ENCODE measurements at regions not wholly inside any gene's neighbourhood (a gene's known extent, or its start where the extent isn't known, plus 50 kb on each side); places are given as distances from the start of the nearest gene placed in this dataset.

DNA sequence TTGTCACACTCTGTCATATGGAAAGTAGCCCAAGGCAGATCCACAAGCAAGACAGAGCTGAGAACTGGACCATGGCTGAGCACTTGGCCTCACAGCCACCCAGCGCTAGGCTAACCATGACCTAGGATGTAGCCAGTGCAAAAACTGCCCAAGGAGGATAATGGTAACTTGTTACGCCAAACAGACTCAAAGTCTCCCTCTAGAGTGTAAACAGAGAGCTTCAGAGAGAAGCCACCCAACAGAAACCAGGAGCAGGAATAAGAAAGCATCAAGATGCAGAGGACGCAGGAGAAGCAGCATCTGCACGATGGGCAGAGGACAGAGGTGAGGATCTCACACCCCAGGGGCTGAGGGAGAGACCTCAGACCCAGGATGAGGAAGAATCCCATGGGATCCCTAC, 97.9 kb downstream of the RCN1 start:
- ChIA-PET POLR2A (no interaction called here), CTCF (interaction anchor here (1.2 to 6.0 kb wide), 3 partner anchors 10 to 27 kb away, joined by 4 to 39 read pairs (median 4); no protein-coding TSS in a partner anchor)
- TF ChIP-seq, protein P1, sequence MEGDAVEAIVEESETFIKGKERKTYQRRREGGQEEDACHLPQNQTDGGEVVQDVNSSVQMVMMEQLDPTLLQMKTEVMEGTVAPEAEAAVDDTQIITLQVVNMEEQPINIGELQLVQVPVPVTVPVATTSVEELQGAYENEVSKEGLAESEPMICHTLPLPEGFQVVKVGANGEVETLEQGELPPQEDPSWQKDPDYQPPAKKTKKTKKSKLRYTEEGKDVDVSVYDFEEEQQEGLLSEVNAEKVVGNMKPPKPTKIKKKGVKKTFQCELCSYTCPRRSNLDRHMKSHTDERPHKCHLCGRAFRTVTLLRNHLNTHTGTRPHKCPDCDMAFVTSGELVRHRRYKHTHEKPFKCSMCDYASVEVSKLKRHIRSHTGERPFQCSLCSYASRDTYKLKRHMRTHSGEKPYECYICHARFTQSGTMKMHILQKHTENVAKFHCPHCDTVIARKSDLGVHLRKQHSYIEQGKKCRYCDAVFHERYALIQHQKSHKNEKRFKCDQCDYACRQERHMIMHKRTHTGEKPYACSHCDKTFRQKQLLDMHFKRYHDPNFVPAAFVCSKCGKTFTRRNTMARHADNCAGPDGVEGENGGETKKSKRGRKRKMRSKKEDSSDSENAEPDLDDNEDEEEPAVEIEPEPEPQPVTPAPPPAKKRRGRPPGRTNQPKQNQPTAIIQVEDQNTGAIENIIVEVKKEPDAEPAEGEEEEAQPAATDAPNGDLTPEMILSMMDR (IDR thresholded peaks at IDR 0.05; ENCODE audit: control extremely low read depth, extremely low read depth, low read depth, missing control alignments): no peak
- no peak for DNase-seq (ENCODE audit: extremely low spot score)

GRCh38 chr11:32196137-32196536, 105.3 kb downstream of the RCN1 start:
- ChIA-PET POLR2A (no interaction called here), CTCF (interaction anchor here (1.4 kb wide), 1 partner anchor 145 kb away, joined by 3 read pairs; no protein-coding TSS in a partner anchor)
- no peak for DNase-seq (ENCODE audit: extremely low spot score)
- TF ChIP-seq, protein P1 (IDR thresholded peaks at IDR 0.05; ENCODE audit: control extremely low read depth, extremely low read depth, low read depth, missing control alignments): no peak

- CTCF ChIA-PET: interaction anchor here (1.0 to 1.8 kb wide), 2 partner anchors 9 to 22 kb away, joined by 3 to 4 read pairs; no protein-coding TSS in a partner anchor
- TF ChIP-seq, protein P1 (IDR thresholded peaks at IDR 0.05; ENCODE audit: control extremely low read depth, extremely low read depth, low read depth, missing control alignments): no peak
- no peak for DNase-seq (ENCODE audit: extremely low spot score)
- POLR2A ChIA-PET: no interaction called here
Measured at GRCh38 chr11:32198053-32198452, 107.2 kb downstream of the RCN1 start.

GRCh38 chr11:32200136-32200847, 109.4 kb downstream of the RCN1 start:
- ChIA-PET CTCF (interaction anchor here (1.2 to 2.1 kb wide), 2 partner anchors 9 to 24 kb away, joined by 3 to 10 read pairs; no protein-coding TSS in a partner anchor), POLR2A (interaction anchor here (0.6 kb wide), 1 partner anchor 216 kb away, joined by 6 read pairs; no protein-coding TSS in a partner anchor)
- no peak for DNase-seq (ENCODE audit: extremely low spot score)
- TF ChIP-seq, protein P1 (IDR thresholded peaks at IDR 0.05; ENCODE audit: control extremely low read depth, extremely low read depth, low read depth, missing control alignments): no peak

DNA sequence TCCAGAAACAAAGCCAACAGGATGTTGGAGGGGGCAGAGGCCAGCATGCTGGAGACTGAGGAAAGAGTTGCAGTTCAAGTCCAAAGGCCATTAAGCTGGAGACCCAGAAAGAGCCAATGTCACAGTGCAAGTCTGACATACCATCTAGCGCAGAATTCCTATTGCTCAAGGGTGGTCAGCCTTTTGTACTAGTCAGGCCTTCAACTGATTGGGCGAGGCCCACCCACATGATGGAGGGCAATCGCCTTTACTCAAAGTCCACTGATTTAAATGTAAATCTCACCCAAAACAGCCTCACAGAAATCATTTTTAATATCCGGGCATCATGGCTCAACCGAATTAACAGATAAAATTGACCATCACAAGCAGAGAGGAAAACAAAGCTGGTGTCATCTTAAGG, 113.9 kb downstream of the RCN1 start:
- POLR2A ChIA-PET: no interaction called here
- TF ChIP-seq, protein P1 (IDR thresholded peaks at IDR 0.05; ENCODE audit: control extremely low read depth, extremely low read depth, low read depth, missing control alignments): no peak
- CTCF ChIA-PET: interaction anchor here (1.2 kb wide), 1 partner anchor 28 kb away, joined by 4 read pairs; no protein-coding TSS in a partner anchor
- no peak for DNase-seq (ENCODE audit: extremely low spot score)

DNA sequence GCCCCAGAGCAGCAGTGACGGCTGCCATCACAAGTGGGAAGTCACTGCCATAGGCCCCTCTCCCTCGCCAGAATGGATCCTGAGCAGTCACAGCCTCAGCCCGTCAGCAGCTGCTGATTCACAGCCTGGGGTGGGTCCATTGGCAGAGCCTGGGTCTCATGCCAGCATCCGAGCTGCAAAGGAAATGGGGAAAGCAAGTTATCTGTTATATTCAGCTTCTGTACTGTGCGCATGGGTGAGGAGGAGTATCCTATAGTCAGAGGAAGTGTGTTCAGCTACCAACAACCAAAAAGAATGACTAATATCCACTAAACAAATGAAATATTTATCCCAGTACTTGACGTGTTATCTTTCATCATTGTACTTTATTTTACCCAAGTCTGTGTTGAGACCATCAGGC, 119.7 kb downstream of the RCN1 start:
- ChIA-PET CTCF (interaction anchor here (1.2 kb wide), 1 partner anchor 35 kb away, joined by 5 read pairs; no protein-coding TSS in a partner anchor), POLR2A (interaction anchor here (0.7 kb wide), 1 partner anchor 179 kb away, joined by 5 read pairs; no protein-coding TSS in a partner anchor)
- DNase-seq (ENCODE audit: extremely low spot score): no peak
- TF ChIP-seq, protein P1 (IDR thresholded peaks at IDR 0.05; ENCODE audit: control extremely low read depth, extremely low read depth, low read depth, missing control alignments): no peak
